RWPE1 (cell line): ENCODE measurements at regions not wholly inside any gene's neighbourhood (a gene's known extent, or its start where the extent isn't known, plus 50 kb on each side); places are given as distances from the start of the nearest gene placed in this dataset.

Experiments used
- CTCF ChIA-PET: fragments of 350-600 bp; sonication (Branson Sonifier 250); formaldehyde crosslinking; extraction: SDS; loops from one replicate; lab custom pipeline; 2021; lab: Yijun Ruan, JAX
- POLR2A ChIA-PET: fragments of 400-600 bp; formaldehyde crosslinking; extraction: SDS; loops from one replicate; lab custom pipeline; 2020; ENCODE audit warnings: antibody characterized with exemption; ENCODE audit not compliant: low non-redundant PET; lab: Yijun Ruan, JAX
- DNase-seq: peaks from one replicate; pipeline ENCODE4 v3.0.0; 2012; ENCODE audit warnings: low spot score
- H3K27ac ChIP-seq: fragments of 450-650 bp; 2 replicates; pipeline ENCODE4 v1.5.1; 2017
- TF ChIP-seq, protein P1 (sequence below): fragments of 450-650 bp; conservative IDR thresholded peaks from 2 replicates; pipeline ENCODE4 v1.5.1; 2017; ENCODE audit warnings: low read depth, mild to moderate bottlenecking

DNA sequence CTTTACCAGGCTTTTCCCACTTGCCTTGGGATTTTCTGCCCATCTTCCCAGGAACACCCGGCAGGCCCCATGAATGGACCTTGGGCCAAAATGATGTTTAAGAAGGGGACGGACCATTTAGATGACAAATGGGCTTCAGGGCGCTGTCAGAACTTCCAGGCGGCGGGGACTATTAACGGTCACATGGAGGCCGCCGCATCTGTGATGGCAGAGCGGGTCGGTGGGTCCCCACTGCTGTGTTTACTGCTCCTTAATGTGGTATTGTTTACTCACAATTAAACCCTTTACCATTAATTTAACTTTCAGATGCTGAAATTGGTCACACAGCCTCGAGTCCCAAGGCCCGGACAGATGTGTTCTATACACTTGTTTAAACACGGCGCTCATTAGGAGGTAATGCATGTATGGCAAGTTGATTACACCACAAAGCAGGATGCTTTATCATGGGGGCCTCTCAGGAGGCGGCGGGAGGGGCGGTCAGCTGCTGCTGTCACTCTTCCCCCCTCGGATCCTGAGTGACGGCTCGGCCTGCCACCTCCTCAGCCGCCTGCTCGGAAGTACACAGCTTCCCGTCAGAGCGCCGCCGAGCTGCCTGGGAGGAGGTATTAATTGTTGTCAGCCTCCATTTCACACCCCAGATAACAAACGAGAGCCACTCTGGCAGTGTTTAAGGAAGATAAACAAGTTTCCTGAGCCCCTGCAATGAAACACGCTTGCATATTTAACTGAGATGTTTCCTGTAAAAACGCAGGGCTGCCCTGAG is 83.9 kb upstream of the IRX3 start:
- ChIA-PET POLR2A (no interaction called here), CTCF (no interaction called here)
- TF ChIP-seq, protein P1, sequence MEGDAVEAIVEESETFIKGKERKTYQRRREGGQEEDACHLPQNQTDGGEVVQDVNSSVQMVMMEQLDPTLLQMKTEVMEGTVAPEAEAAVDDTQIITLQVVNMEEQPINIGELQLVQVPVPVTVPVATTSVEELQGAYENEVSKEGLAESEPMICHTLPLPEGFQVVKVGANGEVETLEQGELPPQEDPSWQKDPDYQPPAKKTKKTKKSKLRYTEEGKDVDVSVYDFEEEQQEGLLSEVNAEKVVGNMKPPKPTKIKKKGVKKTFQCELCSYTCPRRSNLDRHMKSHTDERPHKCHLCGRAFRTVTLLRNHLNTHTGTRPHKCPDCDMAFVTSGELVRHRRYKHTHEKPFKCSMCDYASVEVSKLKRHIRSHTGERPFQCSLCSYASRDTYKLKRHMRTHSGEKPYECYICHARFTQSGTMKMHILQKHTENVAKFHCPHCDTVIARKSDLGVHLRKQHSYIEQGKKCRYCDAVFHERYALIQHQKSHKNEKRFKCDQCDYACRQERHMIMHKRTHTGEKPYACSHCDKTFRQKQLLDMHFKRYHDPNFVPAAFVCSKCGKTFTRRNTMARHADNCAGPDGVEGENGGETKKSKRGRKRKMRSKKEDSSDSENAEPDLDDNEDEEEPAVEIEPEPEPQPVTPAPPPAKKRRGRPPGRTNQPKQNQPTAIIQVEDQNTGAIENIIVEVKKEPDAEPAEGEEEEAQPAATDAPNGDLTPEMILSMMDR = no peak
- no peak for DNase-seq
- H3K27ac ChIP-seq = no peak overlapping the region

DNA sequence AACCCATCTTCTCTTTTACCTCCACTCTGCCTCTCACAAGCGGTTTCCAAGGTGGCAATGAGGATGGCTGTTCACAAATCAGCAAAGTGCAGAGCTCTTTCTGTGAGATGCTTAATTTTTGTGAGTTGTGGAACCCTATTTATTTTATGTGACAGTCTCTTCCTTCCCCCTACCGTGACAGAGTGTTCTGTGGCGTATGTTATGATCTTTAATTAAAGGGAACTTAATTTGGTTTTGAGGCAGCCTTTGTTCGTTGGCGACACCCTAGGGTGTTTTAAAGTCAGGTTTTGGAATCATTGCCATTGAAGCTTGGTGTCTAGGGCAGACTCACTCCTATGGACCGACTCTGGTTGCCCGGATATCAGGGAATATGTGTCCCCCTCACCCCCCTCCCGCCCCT is 83.3 kb upstream of the IRX3 start:
- DNase-seq = no peak
- ChIA-PET POLR2A (interaction anchor here (0.5 kb wide), 1 partner anchor 9 kb away, joined by 6 read pairs; no protein-coding TSS in a partner anchor), CTCF (no interaction called here)
- no peak overlapping the region for H3K27ac ChIP-seq
- TF ChIP-seq, protein P1 = no peak

DNA sequence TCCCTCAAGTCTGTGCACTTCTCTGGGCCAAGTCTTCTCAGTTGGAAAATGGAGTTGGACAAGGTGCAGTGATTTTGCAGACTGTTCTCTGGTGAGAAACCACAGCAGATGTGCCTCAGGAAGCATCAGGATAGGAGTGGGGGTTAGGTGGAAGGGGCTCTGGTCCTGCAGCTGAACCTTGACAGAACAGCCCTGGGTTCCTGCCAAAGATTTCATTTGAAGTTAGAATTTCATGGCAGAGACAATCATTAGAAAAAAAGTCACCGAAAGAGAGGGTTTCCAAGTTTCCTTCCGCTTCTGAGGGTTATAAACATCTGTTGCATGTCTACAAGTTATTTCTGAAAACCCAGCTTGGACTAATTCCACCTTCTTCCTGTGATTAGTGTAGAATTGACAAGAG is 80.4 kb upstream of the IRX3 start:
- no peak overlapping the region for H3K27ac ChIP-seq
- TF ChIP-seq, protein P1 = no peak
- CTCF ChIA-PET = no interaction called here
- POLR2A ChIA-PET = no interaction called here
- DNase-seq = no peak

DNA sequence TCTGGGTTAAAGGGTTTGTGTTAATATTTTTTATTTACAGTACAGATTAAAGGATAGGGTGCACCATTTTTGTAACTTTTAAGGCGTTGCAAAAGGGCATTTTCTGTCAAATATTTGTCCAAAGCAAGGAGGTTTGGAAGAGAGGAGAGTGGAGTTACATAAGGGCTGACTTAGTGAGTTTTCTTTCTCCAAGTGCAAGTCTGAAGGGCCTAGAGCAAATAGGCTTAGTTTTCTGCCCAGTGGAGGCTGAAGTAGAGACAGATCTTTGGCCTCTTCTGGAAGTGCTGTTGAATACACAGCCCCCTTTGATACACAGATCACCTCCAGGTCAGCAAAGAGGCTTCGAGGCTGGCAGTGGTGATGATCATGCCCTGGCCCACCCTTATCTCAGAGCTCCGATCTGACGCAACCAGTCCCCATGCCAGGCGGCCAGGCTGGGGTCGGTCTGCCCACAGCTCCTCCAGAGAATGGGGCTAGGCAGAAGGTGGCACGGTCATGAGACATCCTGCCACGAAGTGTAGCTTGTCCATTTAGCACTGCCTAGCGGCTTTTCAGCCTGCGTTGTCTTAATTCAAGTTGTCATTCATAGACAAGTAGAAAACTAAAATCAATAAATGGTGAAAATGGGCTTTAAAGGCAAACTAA is 79.5 kb upstream of the IRX3 start:
- POLR2A ChIA-PET = no interaction called here
- CTCF ChIA-PET = no interaction called here
- no peak for DNase-seq
- TF ChIP-seq, protein P1 = no peak
- H3K27ac ChIP-seq = no peak overlapping the region

DNA sequence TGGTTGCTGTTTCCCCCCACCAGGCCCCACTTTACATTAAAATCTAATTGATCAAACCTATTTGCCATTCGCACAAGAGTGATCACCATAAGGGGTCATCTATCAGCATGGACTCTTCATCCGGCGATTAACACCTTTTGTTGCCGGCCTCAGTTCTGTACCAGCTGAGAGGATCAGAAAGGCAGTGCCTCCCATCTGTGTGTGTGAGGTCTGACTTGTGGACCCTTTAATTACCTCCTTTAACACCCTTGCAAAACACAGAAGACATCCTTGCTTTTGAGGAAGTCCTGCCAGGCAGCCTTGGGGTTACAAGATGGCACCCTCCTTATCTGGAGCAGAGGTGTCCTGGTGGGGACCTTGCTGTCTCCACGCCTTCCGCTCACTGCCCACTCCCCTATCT is 77.2 kb upstream of the IRX3 start:
- CTCF ChIA-PET = interaction anchor here (0.6 kb wide), 1 partner anchor 46 kb away, joined by 3 read pairs; no protein-coding TSS in a partner anchor
- H3K27ac ChIP-seq = no peak overlapping the region
- POLR2A ChIA-PET = no interaction called here
- TF ChIP-seq, protein P1 = no peak
- no peak for DNase-seq

DNA sequence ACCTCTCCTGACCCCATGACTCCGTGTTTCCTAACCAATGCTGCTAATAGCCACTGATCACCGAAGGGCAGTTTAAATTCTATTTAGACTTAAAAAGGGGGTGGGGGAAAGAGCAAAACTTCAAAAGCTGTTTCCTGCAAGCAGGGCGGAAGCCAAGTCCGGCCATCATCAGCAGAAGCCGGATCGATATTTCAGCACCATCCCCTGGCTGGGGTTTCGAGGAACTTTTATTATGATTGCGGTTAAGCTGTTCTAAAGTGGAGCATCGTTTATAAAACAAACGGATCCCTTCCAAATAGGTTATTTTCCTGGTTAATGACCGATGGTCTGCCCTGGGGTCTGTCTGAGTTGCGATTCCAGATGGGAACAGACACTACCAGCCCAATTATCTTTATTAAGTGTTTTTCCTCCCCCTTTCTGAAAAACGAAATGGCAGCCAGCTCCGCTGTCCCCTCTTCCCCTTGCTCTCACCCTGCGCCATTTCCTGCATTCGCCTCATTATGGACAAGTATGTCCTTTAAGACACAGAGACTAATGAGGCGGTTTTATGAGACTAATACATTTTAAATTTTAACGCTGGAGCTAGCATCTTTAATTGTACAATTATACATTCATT is 76.1 kb upstream of the IRX3 start:
- POLR2A ChIA-PET = no interaction called here
- no peak overlapping the region for H3K27ac ChIP-seq
- CTCF ChIA-PET = no interaction called here
- DNase-seq = no peak
- TF ChIP-seq, protein P1 = no peak
